ENCODE measurements at regions not wholly inside any gene's neighbourhood (a gene's known extent, or its start where the extent isn't known, plus 50 kb on each side); places are given as distances from the start of the nearest gene placed in this dataset.

DNA sequence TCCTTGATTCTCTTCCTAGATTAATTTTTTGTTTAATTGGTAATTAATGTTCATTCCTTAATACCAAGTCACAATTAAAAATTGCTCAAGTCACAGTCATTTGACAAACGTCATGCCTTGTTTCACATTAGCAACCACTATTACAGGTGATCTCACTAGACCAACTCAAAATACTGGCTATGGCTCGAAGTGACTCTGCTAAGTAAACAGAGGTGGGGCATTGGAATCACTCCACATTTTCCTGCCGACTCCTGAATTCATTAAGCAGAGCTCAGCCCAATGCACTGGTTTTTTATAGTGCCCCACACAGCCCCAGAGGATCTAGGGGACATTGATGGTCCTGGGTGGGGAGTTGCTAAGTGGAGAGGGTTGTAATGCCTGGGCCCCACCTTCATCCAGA lies 201.2 kb upstream of the NSMCE3 start:
- no peak for TF ChIP-seq CTCF (conservative IDR thresholded peaks at IDR 0.05)
- TF ChIP-seq ZFX (IDR thresholded peaks at IDR 0.05), result no peak

Measured in C4-2B (cell line).